Stomach smooth muscle (tissue), 2 donors: ENCODE measurements at regions not wholly inside any gene's neighbourhood (a gene's known extent, or its start where the extent isn't known, plus 50 kb on each side); places are given as distances from the start of the nearest gene placed in this dataset.

ENCODE experiments used
- H3K27ac ChIP-seq: one replicate; pipeline ENCODE4 v1.7.0; 2013; ENCODE audit warnings: mild to moderate bottlenecking, low read length, inconsistent platforms
- H3K27me3 ChIP-seq, 2 donors: one replicate each; pipeline ENCODE4 v1.7.0; 2013; ENCODE audit warnings: low read length in 2 of 2; ENCODE audit not compliant: insufficient read depth in 2 of 2, control insufficient read depth in 1 of 2
- H3K36me3 ChIP-seq, 2 donors: one replicate each; pipeline ENCODE4 v1.7.0; 2013; ENCODE audit warnings: low read length in 2 of 2; ENCODE audit not compliant: control insufficient read depth in 2 of 2, insufficient read depth in 2 of 2
- H3K4me1 ChIP-seq: one replicate; pipeline ENCODE4 v1.7.0; 2013; ENCODE audit warnings: low read length; ENCODE audit not compliant: control insufficient read depth, insufficient read depth
- H3K4me3 ChIP-seq, 2 donors: one replicate each; pipeline ENCODE4 v1.7.0; 2013; ENCODE audit warnings: low read length in 2 of 2
- H3K9ac ChIP-seq, 2 donors: one replicate each; pipeline ENCODE4 v1.7.0; 2013; ENCODE audit warnings: low read length in 2 of 2, mild to moderate bottlenecking in 1 of 2
- H3K9me3 ChIP-seq, 2 donors: one replicate each; pipeline ENCODE4 v1.7.0; 2013; ENCODE audit warnings: low read length in 2 of 2; ENCODE audit not compliant: control insufficient read depth in 2 of 2
- donor health status: healthy.
- donor health status: Pancreatic carcinoma.

- H3K27me3 ChIP-seq, result no peaks in the 10 kb centered on the region
- no peaks in the 10 kb centered on the region for H3K36me3 ChIP-seq
- H3K4me1 ChIP-seq, result no peaks in the 10 kb centered on the region
- no peak overlapping the region for H3K4me3 ChIP-seq
- H3K27ac ChIP-seq, result no peak overlapping the region
- H3K9me3 ChIP-seq, result no peaks in the 10 kb centered on the region
- H3K9ac ChIP-seq, result no peak overlapping the region
Measured at GRCh38 chr2:18299423-18300212, 260.8 kb downstream of the RDH14 start.

- Histone ChIP-seq H3K27me3 (no peaks in the 10 kb centered on the region), H3K36me3 (no peaks in the 10 kb centered on the region), H3K9me3 (no peaks in the 10 kb centered on the region), H3K9ac (no peak overlapping the region), H3K4me1 (no peaks in the 10 kb centered on the region), H3K4me3 (no peak overlapping the region), H3K27ac (no peak overlapping the region)
Measured at GRCh38 chr2:18297534-18298058, 262.9 kb downstream of the RDH14 start.

DNA sequence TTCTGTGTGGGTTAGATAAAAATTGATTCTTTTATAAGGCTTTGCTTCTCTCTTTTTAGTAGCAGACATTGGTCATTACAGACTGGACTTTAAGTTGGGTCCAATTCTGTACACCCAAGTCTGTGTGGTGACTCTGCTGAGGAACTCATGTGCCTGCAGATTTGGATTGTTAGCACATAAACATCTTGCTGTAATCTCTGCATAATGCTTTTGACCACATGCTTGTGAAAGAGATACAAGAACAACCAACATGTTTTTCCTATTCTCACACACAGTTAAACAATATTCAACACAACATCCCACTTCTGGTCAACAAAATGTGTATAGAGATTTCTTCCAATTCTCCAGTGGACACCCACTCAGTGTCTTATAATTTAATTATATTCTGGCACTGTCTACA is 270.1 kb downstream of the RDH14 start:
- H3K27ac ChIP-seq, result no peak overlapping the region
- H3K4me3 ChIP-seq, result no peak overlapping the region
- H3K36me3 ChIP-seq, result no peaks in the 10 kb centered on the region
- H3K4me1 ChIP-seq, result no peaks in the 10 kb centered on the region
- no peak overlapping the region for H3K9ac ChIP-seq
- no peaks in the 10 kb centered on the region for H3K9me3 ChIP-seq
- H3K27me3 ChIP-seq, result no peaks in the 10 kb centered on the region

DNA sequence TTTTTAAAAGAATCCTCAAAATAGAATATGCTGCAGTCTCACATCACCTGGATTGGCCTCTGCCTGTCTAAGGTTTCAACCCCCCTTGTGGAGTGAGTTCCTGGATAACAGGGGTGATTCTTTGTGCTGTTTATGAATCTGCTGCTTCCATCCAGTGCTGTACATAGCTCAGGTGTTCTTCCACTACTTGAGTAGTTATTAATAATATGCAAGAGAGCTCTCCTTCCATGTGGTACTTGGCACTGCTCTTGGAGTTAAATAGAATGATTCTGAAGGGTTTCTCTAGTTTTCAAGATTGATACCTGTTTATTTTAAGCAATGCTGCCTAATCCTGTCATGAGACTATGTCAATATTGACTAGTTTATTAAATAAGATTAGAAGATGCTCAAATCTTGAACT is 273.6 kb downstream of the RDH14 start:
- Histone ChIP-seq H3K4me3 (no peak overlapping the region), H3K27me3 (no peaks in the 10 kb centered on the region), H3K27ac (no peak overlapping the region), H3K4me1 (no peaks in the 10 kb centered on the region), H3K9me3 (no peaks in the 10 kb centered on the region), H3K36me3 (no peaks in the 10 kb centered on the region), H3K9ac (no peak overlapping the region)

DNA sequence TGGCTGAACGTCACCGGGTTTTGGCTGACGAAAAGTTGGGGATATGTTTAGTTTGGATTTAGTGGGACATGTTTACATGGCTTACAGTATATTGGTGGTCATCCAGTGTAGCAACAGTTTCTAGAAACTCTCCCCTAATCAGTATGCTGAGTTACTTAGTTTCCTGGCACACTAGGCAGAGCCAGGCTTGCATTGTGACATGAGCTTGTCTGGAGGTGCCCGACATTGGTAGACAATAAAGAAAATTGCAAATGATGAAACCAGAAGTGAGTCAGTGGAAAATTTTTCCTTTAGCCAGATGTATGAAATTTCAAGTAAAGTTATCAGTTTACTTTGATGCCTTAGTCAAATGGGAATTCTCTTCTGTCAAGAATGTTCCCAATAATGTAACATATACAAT is 276.1 kb downstream of the RDH14 start:
- no peaks in the 10 kb centered on the region for H3K36me3 ChIP-seq

GRCh38 chr2:18282026-18282425 is 278.4 kb downstream of the RDH14 start:
- no peaks in the 10 kb centered on the region for H3K27me3 ChIP-seq
- H3K36me3 ChIP-seq, result no peaks in the 10 kb centered on the region
- no peak overlapping the region for H3K4me3 ChIP-seq
- no peak overlapping the region for H3K27ac ChIP-seq
- no peak overlapping the region for H3K9ac ChIP-seq
- no peaks in the 10 kb centered on the region for H3K9me3 ChIP-seq
- no peaks in the 10 kb centered on the region for H3K4me1 ChIP-seq

More for the DNA sequence above, 276.1 kb downstream of the RDH14 start:
- no peak overlapping the region for H3K9ac ChIP-seq
- no peaks in the 10 kb centered on the region for H3K27me3 ChIP-seq
- no peaks in the 10 kb centered on the region for H3K9me3 ChIP-seq
- H3K4me1 ChIP-seq, result no peaks in the 10 kb centered on the region
- H3K27ac ChIP-seq, result no peak overlapping the region
- H3K4me3 ChIP-seq, result no peak overlapping the region

DNA sequence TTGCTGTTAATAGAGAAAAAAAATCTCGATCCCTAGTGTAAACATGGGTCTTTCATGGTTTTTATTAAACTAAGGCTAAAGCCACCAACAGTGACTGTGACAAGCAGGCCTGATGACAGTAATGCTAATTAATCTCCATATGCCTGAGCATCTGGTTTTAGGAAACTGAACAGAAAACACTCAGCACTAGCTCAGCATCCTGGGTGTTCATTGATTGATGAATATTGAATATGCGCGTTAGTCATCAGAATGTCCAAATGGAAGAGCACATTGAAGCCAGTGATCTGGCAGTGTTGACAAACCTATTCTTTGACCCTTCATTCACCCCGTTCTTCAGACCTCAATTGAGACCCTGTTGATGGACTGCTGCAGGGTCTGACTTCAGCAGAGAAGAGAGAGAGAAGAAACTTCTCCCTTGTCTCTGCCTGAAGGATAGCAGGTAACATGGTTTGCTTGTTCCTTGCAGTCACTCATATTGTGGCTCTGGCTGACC is 283.8 kb downstream of the RDH14 start:
- no peaks in the 10 kb centered on the region for H3K36me3 ChIP-seq
- no peaks in the 10 kb centered on the region for H3K27me3 ChIP-seq
- H3K4me3 ChIP-seq, result no peak overlapping the region
- H3K4me1 ChIP-seq, result no peaks in the 10 kb centered on the region
- no peak overlapping the region for H3K27ac ChIP-seq
- no peaks in the 10 kb centered on the region for H3K9me3 ChIP-seq
- no peak overlapping the region for H3K9ac ChIP-seq

DNA sequence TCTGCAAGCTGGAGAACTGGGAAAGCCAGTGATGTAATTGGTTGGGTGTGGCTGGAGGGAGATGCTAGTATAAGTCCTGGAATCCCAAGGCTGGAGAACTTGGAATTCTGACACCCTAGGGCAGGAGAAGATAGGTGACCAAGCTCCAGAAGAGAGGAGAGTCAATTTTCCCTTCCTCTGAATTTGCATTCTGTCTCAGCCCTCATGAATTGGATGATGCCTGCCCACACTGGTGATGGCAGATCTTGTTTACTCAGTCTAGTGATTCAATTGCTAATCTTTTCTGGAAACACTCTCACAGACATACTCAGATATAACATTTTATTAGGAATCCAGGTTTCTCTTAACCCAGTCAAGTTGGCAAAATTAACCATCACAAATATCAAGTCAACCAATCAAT is 287.2 kb downstream of the RDH14 start:
- Histone ChIP-seq H3K27me3 (no peaks in the 10 kb centered on the region), H3K9me3 (no peaks in the 10 kb centered on the region), H3K4me3 (no peak overlapping the region), H3K4me1 (no peaks in the 10 kb centered on the region), H3K9ac (no peak overlapping the region), H3K36me3 (no peaks in the 10 kb centered on the region), H3K27ac (no peak overlapping the region)

DNA sequence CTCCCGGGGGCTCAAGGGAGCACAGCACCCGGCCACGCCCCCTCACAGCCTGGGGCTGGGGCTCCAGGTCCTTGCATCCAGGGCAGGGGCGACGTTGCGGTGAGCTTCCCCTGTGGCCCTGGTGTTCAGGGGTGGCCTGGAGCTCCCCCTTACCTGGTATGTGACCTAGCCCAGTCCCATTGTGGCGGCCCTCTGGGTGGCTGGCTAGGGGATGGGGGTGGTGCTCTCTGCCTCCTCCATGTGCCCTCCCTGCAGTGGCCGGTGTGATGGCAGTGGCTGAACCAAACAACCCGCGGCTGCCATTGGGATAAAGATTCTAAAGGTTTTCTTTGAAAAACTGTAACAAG is 288.3 kb downstream of the RDH14 start:
- Histone ChIP-seq H3K36me3 (no peaks in the 10 kb centered on the region), H3K27me3 (no peaks in the 10 kb centered on the region), H3K4me1 (no peaks in the 10 kb centered on the region), H3K4me3 (no peak overlapping the region), H3K9ac (no peak overlapping the region), H3K27ac (no peak overlapping the region), H3K9me3 (no peaks in the 10 kb centered on the region)

GRCh38 chr2:18271370-18272147 is 288.9 kb downstream of the RDH14 start:
- Histone ChIP-seq H3K4me3 (no peak overlapping the region), H3K9me3 (no peaks in the 10 kb centered on the region), H3K9ac (no peak overlapping the region), H3K4me1 (no peaks in the 10 kb centered on the region), H3K27me3 (no peaks in the 10 kb centered on the region), H3K36me3 (no peaks in the 10 kb centered on the region), H3K27ac (no peak overlapping the region)

DNA sequence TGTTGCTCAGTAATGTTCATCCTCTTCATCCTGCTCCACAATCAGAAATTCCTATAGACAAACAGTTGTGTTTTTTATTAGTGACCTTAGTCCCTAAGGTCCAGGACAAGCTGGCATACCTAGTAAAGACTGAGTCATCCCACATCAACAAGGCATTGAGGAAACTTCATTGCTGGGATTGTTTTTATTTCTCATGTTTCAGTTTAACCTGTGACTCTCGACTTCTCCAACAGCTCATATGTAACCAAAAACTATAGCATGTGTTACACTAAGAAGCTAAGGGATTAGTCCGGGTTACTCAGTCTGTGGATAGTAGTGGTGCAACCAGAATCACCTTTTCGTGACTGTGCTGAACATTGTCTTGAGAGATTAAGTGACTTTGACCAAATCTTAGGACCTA is 292.1 kb downstream of the RDH14 start:
- H3K4me3 ChIP-seq, result no peak overlapping the region
- no peak overlapping the region for H3K9ac ChIP-seq
- H3K27ac ChIP-seq, result no peak overlapping the region
- H3K36me3 ChIP-seq, result no peaks in the 10 kb centered on the region
- no peaks in the 10 kb centered on the region for H3K9me3 ChIP-seq
- no peaks in the 10 kb centered on the region for H3K4me1 ChIP-seq
- no peaks in the 10 kb centered on the region for H3K27me3 ChIP-seq
